ENCODE measurements at regions not wholly inside any gene's neighbourhood (a gene's known extent, or its start where the extent isn't known, plus 50 kb on each side); places are given as distances from the start of the nearest gene placed in this dataset.

GRCh38 chr4:116361790-116362189 is 723.6 kb downstream of the TRAM1L1 start:
- peaks cover 7% of the 10 kb centered on the region for H3K4me1 Mint-ChIP-seq (ENCODE audit: insufficient read depth, unreplicated experiment)
- CTCF ChIA-PET = interaction anchor here (0.6 to 1.0 kb wide), 2 partner anchors 34 to 1197 kb away, joined by 3 read pairs; no protein-coding TSS in a partner anchor
- H3K27me3 Mint-ChIP-seq (ENCODE audit: insufficient read depth, unreplicated experiment) = no peaks in the 10 kb centered on the region
- TF ChIP-seq, protein P1, sequence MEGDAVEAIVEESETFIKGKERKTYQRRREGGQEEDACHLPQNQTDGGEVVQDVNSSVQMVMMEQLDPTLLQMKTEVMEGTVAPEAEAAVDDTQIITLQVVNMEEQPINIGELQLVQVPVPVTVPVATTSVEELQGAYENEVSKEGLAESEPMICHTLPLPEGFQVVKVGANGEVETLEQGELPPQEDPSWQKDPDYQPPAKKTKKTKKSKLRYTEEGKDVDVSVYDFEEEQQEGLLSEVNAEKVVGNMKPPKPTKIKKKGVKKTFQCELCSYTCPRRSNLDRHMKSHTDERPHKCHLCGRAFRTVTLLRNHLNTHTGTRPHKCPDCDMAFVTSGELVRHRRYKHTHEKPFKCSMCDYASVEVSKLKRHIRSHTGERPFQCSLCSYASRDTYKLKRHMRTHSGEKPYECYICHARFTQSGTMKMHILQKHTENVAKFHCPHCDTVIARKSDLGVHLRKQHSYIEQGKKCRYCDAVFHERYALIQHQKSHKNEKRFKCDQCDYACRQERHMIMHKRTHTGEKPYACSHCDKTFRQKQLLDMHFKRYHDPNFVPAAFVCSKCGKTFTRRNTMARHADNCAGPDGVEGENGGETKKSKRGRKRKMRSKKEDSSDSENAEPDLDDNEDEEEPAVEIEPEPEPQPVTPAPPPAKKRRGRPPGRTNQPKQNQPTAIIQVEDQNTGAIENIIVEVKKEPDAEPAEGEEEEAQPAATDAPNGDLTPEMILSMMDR (IDR thresholded peaks at IDR 0.05; ENCODE audit: unreplicated experiment) = no peak
- H3K36me3 Mint-ChIP-seq (ENCODE audit: insufficient read depth, unreplicated experiment) = no peaks in the 10 kb centered on the region
- POLR2A ChIA-PET = no interaction called here
- H3K9me3 Mint-ChIP-seq (ENCODE audit: unreplicated experiment) = no peaks in the 10 kb centered on the region
- intact Hi-C loops (cut with micrococcal nuclease) = no loop called here
- DNase-seq (ENCODE audit: unreplicated experiment) = peak; percentile 83
- H3K4me3 Mint-ChIP-seq (ENCODE audit: unreplicated experiment) = no peak overlapping the region
- no TSS peak for BruUV-seq (replicated peaks)
- H3K27ac Mint-ChIP-seq (ENCODE audit: low read depth, unreplicated experiment) = no peak overlapping the region

GRCh38 chr4:116358633-116359222 is 726.6 kb downstream of the TRAM1L1 start:
- BruUV-seq (replicated peaks) = no TSS peak
- intact Hi-C loops (cut with micrococcal nuclease) = loop anchor here (1.0 to 5.0 kb wide), 7 partner anchors 90 to 1866 kb away; partner anchors contain the start of gene NDST3
- CTCF ChIA-PET = interaction anchor here (0.6 to 3.2 kb wide), 39 partner anchors 9 to 1872 kb away, joined by 3 to 28 read pairs (median 3); partner anchors contain the start of gene NDST3

DNA sequence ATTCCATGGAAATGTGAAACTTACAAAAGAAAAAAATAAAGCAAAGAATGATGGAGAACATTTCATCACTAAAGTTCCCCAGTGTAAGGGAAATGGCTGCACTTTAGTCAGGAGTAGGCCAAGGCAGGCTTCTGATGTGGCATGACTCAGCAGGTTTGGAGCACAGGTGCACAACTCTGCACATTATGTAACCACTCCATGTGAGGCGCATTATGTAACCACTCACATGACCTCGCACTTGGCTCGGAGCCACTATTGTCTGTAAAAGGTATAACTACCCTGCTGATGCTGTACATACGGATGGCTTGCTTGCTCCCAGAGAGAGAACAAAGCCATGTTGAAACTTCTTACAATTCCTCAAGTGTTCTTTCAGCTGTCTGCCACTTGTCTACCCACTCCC is 727.6 kb downstream of the TRAM1L1 start:
- Mint-ChIP-seq H3K4me3 (ENCODE audit: unreplicated experiment) (no peak overlapping the region), H3K27me3 (ENCODE audit: insufficient read depth, unreplicated experiment) (no peaks in the 10 kb centered on the region), H3K27ac (ENCODE audit: low read depth, unreplicated experiment) (no peak overlapping the region), H3K4me1 (ENCODE audit: insufficient read depth, unreplicated experiment) (peaks cover 7% of the 10 kb centered on the region), H3K9me3 (ENCODE audit: unreplicated experiment) (no peaks in the 10 kb centered on the region), H3K36me3 (ENCODE audit: insufficient read depth, unreplicated experiment) (no peaks in the 10 kb centered on the region)
- BruUV-seq (replicated peaks) = no TSS peak
- intact Hi-C loops (cut with micrococcal nuclease) = loop anchor here (1.0 to 5.0 kb wide), 7 partner anchors 91 to 1867 kb away; partner anchors contain the start of gene NDST3
- ChIA-PET POLR2A (no interaction called here), CTCF (interaction anchor here (0.6 to 3.2 kb wide), 11 partner anchors 10 to 1873 kb away, joined by 3 to 28 read pairs (median 5); no protein-coding TSS in a partner anchor)
- TF ChIP-seq, protein P1 (IDR thresholded peaks at IDR 0.05; ENCODE audit: unreplicated experiment) = no peak
- DNase-seq (ENCODE audit: unreplicated experiment) = peak; percentile 86

More at GRCh38 chr4:116358633-116359222, 726.6 kb downstream of the TRAM1L1 start:
- Mint-ChIP-seq H3K27ac (ENCODE audit: low read depth, unreplicated experiment) (no peak overlapping the region), H3K27me3 (ENCODE audit: insufficient read depth, unreplicated experiment) (no peaks in the 10 kb centered on the region), H3K4me3 (ENCODE audit: unreplicated experiment) (no peak overlapping the region), H3K9me3 (ENCODE audit: unreplicated experiment) (no peaks in the 10 kb centered on the region), H3K36me3 (ENCODE audit: insufficient read depth, unreplicated experiment) (no peaks in the 10 kb centered on the region), H3K4me1 (ENCODE audit: insufficient read depth, unreplicated experiment) (peaks cover 7% of the 10 kb centered on the region)
- TF ChIP-seq, protein P1 (IDR thresholded peaks at IDR 0.05; ENCODE audit: unreplicated experiment) = peak; percentile 80
- peak; percentile 87 for DNase-seq (ENCODE audit: unreplicated experiment)
- POLR2A ChIA-PET = no interaction called here

- POLR2A ChIA-PET = no interaction called here
Measured at GRCh38 chr4:116346750-116347149, 738.6 kb downstream of the TRAM1L1 start.

More at GRCh38 chr4:116346750-116347149, 738.6 kb downstream of the TRAM1L1 start:
- CTCF ChIA-PET = interaction anchor here (0.6 to 1.2 kb wide), 2 partner anchors 10 to 80 kb away, joined by 3 to 4 read pairs; no protein-coding TSS in a partner anchor
- Mint-ChIP-seq H3K9me3 (ENCODE audit: unreplicated experiment) (no peaks in the 10 kb centered on the region), H3K4me3 (ENCODE audit: unreplicated experiment) (no peak overlapping the region), H3K4me1 (ENCODE audit: insufficient read depth, unreplicated experiment) (no peaks in the 10 kb centered on the region), H3K36me3 (ENCODE audit: insufficient read depth, unreplicated experiment) (no peaks in the 10 kb centered on the region), H3K27ac (ENCODE audit: low read depth, unreplicated experiment) (no peak overlapping the region), H3K27me3 (ENCODE audit: insufficient read depth, unreplicated experiment) (no peaks in the 10 kb centered on the region)
- TF ChIP-seq, protein P1 (IDR thresholded peaks at IDR 0.05; ENCODE audit: unreplicated experiment) = no peak
- intact Hi-C loops (cut with micrococcal nuclease) = no loop called here
- BruUV-seq (replicated peaks) = no TSS peak
- no peak for DNase-seq (ENCODE audit: unreplicated experiment)
